ENCODE measurements at regions not wholly inside any gene's neighbourhood (a gene's known extent, or its start where the extent isn't known, plus 50 kb on each side); places are given as distances from the start of the nearest gene placed in this dataset.

DNA sequence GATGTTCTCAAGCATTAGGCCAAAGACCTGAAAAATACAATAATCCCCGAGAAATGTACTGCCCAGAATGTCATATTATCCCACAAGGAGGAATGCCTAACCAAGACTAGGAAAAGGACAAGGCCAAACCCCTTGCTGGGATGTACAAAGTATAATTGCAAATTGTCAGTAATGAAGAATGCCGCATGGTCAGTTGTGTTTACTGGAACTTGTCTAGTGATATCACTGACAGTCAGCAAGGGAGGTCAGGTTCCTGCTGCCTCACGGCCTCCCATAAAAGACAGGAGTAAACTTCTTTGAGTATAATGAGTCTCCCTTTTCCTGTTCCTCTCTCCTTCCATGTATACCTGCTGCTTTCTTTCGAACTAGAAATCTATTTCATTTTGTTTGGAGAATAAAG lies 222.8 kb downstream of the RHOU start:
- no peaks in the 10 kb centered on the region for H3K9me2 ChIP-seq (ENCODE audit: insufficient read depth, low read length)

DNA sequence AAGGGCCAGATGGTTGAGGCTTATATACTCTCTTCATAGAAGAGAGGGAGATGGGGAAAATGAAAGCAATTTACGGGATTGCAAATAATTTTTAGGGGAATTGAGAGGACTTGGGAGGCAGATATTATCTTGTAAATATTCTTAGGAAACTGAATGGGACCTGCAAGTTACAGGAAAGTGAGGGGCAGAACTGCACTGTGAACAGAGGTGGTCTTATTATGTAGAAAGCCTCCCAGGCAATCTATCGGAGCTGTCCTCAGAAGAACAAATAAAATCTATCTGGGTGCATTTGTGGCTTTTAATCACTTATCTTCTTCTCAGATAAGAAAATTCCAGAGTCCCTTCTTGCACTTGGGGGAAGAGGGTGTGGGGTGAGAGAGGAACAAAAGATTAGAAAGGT lies 223.5 kb downstream of the RHOU start:
- Histone ChIP-seq H3K9ac (ENCODE audit: low read length) (no peak overlapping the region), H3K4me3 (ENCODE audit: low read length) (no peak overlapping the region), H2AFZ (ENCODE audit: low read depth, low read length) (no peak overlapping the region), H3K9me3 (ENCODE audit: low read length) (no peaks in the 10 kb centered on the region), H3K4me2 (ENCODE audit: low read length) (no peak overlapping the region), H3F3A (ENCODE audit: insufficient read depth, low read length, poor library complexity, severe bottlenecking) (no peaks in the 10 kb centered on the region), H3K9me2 (ENCODE audit: insufficient read depth, low read length) (no peaks in the 10 kb centered on the region), H3K27ac (ENCODE audit: low read length) (no peak overlapping the region), H4K20me1 (ENCODE audit: insufficient read depth) (no peaks in the 10 kb centered on the region), H3K27me3 (ENCODE audit: insufficient read depth, low read depth, low read length) (no peaks in the 10 kb centered on the region), H3K79me2 (replicated peaks; ENCODE audit: insufficient read depth, low read length) (no peaks in the 10 kb centered on the region), H3K36me3 (ENCODE audit: insufficient read depth, low read length) (no peaks in the 10 kb centered on the region)
- no peak for TF ChIP-seq MXI1 (conservative IDR thresholded peaks at IDR 0.05; ENCODE audit: poor library complexity, severe bottlenecking)
- no peak for TF ChIP-seq EZH2 (IDR thresholded peaks at IDR 0.05; ENCODE audit: borderline replicate concordance, insufficient read depth, low read length, poor library complexity, severe bottlenecking)
- no peak for TF ChIP-seq SMC3 (conservative IDR thresholded peaks at IDR 0.05; ENCODE audit: poor library complexity)
- TF ChIP-seq EP300 (conservative IDR thresholded peaks at IDR 0.05; ENCODE audit: poor library complexity, severe bottlenecking), result no peak
- TF ChIP-seq, protein P1, sequence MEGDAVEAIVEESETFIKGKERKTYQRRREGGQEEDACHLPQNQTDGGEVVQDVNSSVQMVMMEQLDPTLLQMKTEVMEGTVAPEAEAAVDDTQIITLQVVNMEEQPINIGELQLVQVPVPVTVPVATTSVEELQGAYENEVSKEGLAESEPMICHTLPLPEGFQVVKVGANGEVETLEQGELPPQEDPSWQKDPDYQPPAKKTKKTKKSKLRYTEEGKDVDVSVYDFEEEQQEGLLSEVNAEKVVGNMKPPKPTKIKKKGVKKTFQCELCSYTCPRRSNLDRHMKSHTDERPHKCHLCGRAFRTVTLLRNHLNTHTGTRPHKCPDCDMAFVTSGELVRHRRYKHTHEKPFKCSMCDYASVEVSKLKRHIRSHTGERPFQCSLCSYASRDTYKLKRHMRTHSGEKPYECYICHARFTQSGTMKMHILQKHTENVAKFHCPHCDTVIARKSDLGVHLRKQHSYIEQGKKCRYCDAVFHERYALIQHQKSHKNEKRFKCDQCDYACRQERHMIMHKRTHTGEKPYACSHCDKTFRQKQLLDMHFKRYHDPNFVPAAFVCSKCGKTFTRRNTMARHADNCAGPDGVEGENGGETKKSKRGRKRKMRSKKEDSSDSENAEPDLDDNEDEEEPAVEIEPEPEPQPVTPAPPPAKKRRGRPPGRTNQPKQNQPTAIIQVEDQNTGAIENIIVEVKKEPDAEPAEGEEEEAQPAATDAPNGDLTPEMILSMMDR (IDR thresholded peaks at IDR 0.05; ENCODE audit: poor library complexity, severe bottlenecking), result no peak
- no peak for TF ChIP-seq TAF1 (IDR thresholded peaks at IDR 0.05; ENCODE audit: low read depth)
- no peak for TF ChIP-seq POLR2AphosphoS5 (IDR thresholded peaks at IDR 0.05)
- TF ChIP-seq, protein P2, sequence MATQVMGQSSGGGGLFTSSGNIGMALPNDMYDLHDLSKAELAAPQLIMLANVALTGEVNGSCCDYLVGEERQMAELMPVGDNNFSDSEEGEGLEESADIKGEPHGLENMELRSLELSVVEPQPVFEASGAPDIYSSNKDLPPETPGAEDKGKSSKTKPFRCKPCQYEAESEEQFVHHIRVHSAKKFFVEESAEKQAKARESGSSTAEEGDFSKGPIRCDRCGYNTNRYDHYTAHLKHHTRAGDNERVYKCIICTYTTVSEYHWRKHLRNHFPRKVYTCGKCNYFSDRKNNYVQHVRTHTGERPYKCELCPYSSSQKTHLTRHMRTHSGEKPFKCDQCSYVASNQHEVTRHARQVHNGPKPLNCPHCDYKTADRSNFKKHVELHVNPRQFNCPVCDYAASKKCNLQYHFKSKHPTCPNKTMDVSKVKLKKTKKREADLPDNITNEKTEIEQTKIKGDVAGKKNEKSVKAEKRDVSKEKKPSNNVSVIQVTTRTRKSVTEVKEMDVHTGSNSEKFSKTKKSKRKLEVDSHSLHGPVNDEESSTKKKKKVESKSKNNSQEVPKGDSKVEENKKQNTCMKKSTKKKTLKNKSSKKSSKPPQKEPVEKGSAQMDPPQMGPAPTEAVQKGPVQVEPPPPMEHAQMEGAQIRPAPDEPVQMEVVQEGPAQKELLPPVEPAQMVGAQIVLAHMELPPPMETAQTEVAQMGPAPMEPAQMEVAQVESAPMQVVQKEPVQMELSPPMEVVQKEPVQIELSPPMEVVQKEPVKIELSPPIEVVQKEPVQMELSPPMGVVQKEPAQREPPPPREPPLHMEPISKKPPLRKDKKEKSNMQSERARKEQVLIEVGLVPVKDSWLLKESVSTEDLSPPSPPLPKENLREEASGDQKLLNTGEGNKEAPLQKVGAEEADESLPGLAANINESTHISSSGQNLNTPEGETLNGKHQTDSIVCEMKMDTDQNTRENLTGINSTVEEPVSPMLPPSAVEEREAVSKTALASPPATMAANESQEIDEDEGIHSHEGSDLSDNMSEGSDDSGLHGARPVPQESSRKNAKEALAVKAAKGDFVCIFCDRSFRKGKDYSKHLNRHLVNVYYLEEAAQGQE (IDR thresholded peaks at IDR 0.05; ENCODE audit: borderline replicate concordance), result no peak
- TF ChIP-seq RAD21 (conservative IDR thresholded peaks at IDR 0.05), result no peak

More for the DNA sequence above, 222.8 kb downstream of the RHOU start:
- Histone ChIP-seq H3K79me2 (replicated peaks; ENCODE audit: insufficient read depth, low read length) (no peaks in the 10 kb centered on the region), H3K9me3 (ENCODE audit: low read length) (no peaks in the 10 kb centered on the region), H3K27me3 (ENCODE audit: insufficient read depth, low read depth, low read length) (no peaks in the 10 kb centered on the region), H2AFZ (ENCODE audit: low read depth, low read length) (no peak overlapping the region), H3K4me2 (ENCODE audit: low read length) (no peak overlapping the region), H3K9ac (ENCODE audit: low read length) (no peak overlapping the region), H3K36me3 (ENCODE audit: insufficient read depth, low read length) (no peaks in the 10 kb centered on the region), H3K4me3 (ENCODE audit: low read length) (no peak overlapping the region), H3K27ac (ENCODE audit: low read length) (no peak overlapping the region), H4K20me1 (ENCODE audit: insufficient read depth) (no peaks in the 10 kb centered on the region), H3F3A (ENCODE audit: insufficient read depth, low read length, poor library complexity, severe bottlenecking) (no peaks in the 10 kb centered on the region)
- TF ChIP-seq TAF1 (IDR thresholded peaks at IDR 0.05; ENCODE audit: low read depth), result no peak
- TF ChIP-seq SMC3 (conservative IDR thresholded peaks at IDR 0.05; ENCODE audit: poor library complexity), result no peak
- no peak for TF ChIP-seq RAD21 (conservative IDR thresholded peaks at IDR 0.05)

DNA sequence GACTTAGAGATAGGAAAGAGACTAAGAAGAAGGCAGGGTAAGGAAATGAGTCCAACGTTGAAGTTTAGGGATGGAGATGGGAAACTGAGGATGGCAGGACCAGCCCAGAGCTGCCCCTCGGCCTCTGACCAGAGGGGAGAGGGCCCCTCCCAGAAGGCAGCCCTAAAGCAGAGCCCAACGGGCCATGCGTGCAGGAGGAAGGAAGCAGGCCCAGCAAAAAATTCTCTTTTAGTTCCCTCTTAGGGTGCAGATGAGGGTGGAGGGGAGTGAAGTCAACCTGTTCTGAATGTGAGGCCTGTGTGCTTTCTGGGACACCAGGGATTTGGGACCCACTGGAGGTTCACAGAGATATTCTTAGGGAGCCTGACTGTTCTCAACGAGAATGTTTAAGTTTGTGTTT lies 225.4 kb downstream of the RHOU start:
- no peak overlapping the region for H3K4me3 ChIP-seq (ENCODE audit: low read length)
- no peak overlapping the region for H3K4me2 ChIP-seq (ENCODE audit: low read length)
- H3K9me2 ChIP-seq (ENCODE audit: insufficient read depth, low read length), result no peaks in the 10 kb centered on the region
- no peaks in the 10 kb centered on the region for H3K9me3 ChIP-seq (ENCODE audit: low read length)
- no peaks in the 10 kb centered on the region for H4K20me1 ChIP-seq (ENCODE audit: insufficient read depth)
- H3K36me3 ChIP-seq (ENCODE audit: insufficient read depth, low read length), result no peaks in the 10 kb centered on the region
- H3K79me2 ChIP-seq (replicated peaks; ENCODE audit: insufficient read depth, low read length), result no peaks in the 10 kb centered on the region
- no peak for TF ChIP-seq POLR2AphosphoS5 (IDR thresholded peaks at IDR 0.05)
- TF ChIP-seq, protein P1 (IDR thresholded peaks at IDR 0.05; ENCODE audit: poor library complexity, severe bottlenecking), result no peak
- TF ChIP-seq, protein P2 (IDR thresholded peaks at IDR 0.05; ENCODE audit: borderline replicate concordance), result no peak
- no peak for TF ChIP-seq TAF1 (IDR thresholded peaks at IDR 0.05; ENCODE audit: low read depth)
- TF ChIP-seq SMC3 (conservative IDR thresholded peaks at IDR 0.05; ENCODE audit: poor library complexity), result no peak
- no peak overlapping the region for H3K27ac ChIP-seq (ENCODE audit: low read length)
- H3K9ac ChIP-seq (ENCODE audit: low read length), result no peak overlapping the region
- H3K27me3 ChIP-seq (ENCODE audit: insufficient read depth, low read depth, low read length), result no peaks in the 10 kb centered on the region
- no peak overlapping the region for H2AFZ ChIP-seq (ENCODE audit: low read depth, low read length)
- no peaks in the 10 kb centered on the region for H3F3A ChIP-seq (ENCODE audit: insufficient read depth, low read length, poor library complexity, severe bottlenecking)
